Choroid plexus epithelial cell (primary cell): ENCODE measurements at regions not wholly inside any gene's neighbourhood (a gene's known extent, or its start where the extent isn't known, plus 50 kb on each side); places are given as distances from the start of the nearest gene placed in this dataset.

Experiments used
- DNase-seq: peaks from one replicate; pipeline ENCODE4 v3.0.0-alpha.2; 2010; ENCODE audit warnings: low read depth
- H3K4me3 ChIP-seq: 2 replicates; pipeline ENCODE4 v1.5.1; 2011; ENCODE audit warnings: low read depth, mild to moderate bottlenecking, control low read depth, low read length, moderate library complexity
- CTCF ChIP-seq: conservative IDR thresholded peaks from 2 replicates; pipeline ENCODE4 v1.5.1; 2011; ENCODE audit warnings: low read depth, mild to moderate bottlenecking, control low read depth, inconsistent platforms, low read length, moderate library complexity

- no peak for DNase-seq
- no peak for TF ChIP-seq CTCF
- no peak overlapping the region for H3K4me3 ChIP-seq
Observed at GRCh38 chr7:80971225-80971624, 52.4 kb upstream of the SEMA3C start.
